Hematopoietic multipotent progenitor cell treated with erythropoietin and hydrocortisone succinate and interleukin-3 and kit ligand, for 6 days (in vitro differentiated cells): ENCODE measurements at regions not wholly inside any gene's neighbourhood (a gene's known extent, or its start where the extent isn't known, plus 50 kb on each side); places are given as distances from the start of the nearest gene placed in this dataset.

Source experiments
- DNase-seq: peaks from one replicate; pipeline ENCODE4 v3.0.0-alpha.2; 2015

DNA sequence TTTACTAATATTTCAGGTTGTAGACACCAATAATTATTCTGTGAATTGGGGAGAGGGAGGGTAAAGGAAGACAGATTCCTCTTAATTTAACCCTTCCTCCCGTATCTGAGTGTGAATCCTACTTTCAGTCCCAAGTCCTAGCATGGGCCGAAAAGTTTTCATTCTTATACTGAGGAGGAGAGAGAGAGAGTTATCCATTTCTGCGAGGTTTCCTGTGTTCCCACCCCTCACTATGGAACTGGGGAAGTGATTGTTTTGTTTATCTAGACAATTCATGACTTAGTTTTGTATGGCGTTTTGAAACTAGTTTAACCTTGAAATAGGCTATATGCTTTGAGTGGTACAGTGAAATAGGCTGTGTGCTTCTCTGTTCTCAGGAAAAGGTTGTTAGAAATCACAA lies 134.0 kb upstream of the DPYD start:
- no peak for DNase-seq

DNA sequence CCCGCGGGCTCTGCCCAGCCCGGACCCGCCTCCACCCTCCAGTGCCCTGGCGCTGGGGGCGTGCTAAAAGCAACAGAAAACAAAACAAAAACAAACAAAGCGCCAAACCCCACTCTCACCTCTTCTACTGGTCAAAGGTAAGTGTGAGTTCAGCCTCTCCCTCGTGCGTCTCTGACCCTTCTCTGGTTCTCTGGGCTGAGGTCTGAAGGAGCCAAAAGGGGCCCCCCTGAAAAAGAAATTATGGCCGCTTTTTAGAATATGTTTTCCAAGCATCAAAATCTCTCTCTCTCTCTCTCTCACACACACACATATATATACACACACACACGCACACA lies 133.5 kb upstream of the DPYD start:
- DNase-seq, result no peak

DNA sequence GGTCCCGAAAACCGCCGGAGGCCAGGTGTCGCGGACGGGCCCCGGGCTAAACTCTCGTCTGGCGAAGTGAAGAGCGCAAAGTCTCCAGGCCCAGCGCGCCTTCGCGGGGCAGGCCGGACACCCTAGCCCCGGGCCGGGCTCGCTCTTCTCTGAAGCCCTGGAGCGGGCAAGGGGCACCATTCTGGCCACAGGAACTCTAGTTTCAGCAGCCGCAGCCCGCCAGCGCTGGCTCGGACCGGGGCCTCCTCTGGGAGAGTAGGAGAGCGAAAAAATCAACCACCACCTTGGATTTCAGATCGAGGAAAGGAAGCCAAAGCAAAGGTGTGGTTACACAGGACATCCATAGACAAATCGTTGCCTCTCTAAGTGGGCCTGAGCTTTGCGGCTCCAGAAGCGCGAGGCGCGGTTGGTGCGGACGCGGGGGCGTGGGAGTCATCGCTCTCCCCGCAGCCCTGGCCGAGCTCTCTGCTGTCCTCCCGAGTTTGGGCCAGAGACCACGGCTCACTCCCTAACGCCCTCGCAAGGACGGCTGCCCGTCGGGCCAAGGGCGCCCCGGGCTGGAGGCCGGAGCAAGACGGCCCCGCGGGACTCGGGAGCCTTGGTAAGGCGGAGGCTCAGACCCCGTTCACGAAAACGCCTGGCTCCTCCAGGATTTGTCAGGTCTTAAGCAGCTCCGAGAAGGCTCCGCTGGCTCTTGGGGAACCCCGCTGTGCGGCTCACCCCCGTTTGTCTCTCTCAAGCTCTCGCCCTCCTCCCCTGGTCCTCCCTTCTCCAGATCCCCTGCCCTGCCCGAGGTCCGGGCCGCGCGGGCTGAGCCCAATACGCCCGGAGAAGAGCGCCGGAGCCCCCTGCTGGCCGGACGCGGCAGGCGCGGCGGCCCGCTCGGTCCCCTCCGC lies 132.9 kb upstream of the DPYD start:
- DNase-seq, result peak; percentile 70

DNA sequence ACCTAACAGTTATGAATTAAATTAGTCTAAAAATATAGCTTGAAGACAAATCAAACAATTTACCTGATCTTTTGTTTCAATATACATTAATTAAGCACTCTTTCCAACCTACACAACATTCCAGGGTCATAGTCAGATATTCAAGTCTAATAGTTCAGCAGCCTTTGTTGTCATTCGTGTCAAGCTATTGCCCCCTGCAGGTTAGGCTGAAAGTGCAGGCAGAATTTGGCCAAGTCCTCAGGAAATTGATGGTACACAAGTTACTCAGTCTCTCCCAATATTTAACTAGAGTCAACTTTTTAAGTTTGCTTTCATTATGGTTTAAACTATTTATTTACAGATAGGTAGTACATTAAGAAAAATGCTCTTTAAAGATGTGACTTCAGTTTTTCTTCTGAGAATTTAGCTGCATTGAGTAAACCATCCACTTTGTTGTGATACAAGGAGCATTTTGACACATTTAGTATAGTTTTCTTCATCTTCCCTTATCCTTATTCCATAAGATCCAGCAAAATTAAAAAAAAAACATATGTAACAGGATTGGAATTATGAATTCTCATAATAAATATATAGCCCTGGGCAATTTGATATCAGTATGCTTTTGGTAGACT lies 130.3 kb upstream of the DPYD start:
- DNase-seq, result peak; percentile 83

DNA sequence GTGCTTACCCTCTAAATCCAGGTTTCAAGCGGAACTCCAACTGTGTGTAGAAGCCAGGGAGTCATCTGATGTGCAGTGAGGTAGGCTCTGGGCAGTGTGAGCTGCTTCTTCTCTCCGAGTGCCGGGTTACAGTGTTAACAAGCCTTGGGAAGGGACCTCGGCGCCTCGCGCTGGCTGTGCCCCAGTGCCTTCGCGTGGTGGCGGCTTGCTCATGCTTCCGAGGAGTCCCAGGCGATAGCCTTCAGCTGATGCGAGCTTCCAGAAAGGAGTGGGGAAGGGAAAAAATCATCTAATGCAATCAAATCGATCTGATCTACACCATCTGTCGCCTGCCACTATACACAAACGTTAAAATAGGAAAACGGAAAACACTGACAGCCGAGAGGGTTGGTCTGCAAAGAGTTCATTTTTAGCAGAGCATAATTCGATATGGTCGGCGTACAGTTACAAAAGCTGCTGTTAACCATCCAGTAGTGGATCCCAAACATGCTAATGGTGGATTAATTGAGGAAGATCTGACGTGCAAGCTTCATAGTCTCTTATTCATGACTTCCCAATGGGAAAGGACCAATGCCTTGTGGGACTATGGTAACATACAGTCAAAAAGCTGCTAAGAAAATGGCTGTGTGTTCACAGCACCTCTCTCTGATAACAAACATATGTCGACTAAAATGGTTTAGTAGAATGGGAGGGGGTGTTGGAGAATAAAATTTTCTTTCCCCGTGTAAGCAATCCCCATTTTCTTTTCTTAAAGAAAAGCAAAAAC lies 128.7 kb upstream of the DPYD start:
- no peak for DNase-seq

DNA sequence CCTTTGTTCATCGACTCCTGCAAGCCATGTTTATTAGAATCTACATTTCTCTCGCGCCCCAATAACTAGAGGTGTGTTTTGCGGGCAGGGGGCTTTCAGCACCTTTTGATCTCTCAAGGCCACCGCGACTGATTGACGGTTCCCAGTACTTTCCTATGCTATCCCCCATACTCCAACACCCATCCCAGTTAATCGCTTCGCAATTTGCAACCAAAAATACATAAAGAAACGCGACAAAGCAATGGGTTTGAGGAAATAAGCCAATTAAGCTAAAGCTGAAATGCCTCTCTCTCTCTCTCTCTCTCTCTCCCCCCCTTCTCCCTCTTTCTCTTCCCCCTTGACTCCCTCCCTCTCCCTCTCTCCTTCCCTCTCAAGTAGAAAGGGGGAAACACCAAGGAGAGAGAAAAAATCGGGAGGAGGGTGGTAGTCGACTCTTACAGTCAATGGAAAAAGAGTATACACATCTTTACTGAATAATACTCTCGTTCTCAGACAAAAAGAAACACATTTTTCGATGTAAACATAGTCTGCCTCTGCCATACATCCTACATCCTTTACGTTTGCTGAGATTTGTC lies 128.0 kb upstream of the DPYD start:
- no peak for DNase-seq

DNA sequence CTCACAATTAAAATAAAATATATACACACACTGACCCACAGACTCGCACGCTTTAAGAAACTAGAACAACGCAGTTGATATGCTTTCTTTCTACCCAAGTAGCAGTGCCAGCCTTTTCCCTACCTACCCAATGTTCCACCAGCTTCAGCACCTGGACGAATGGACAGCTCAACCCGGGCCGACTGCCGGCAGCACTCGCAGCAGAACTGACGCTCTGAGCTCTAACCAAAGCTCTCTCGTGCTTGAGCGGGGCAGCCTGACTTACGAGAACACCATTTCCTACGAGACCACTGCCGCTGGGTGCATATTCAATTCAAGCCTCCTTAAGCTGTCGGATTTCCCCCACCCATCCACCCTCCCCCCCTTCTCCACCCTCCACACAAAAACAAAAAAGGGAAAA lies 127.4 kb upstream of the DPYD start:
- DNase-seq, result peak; percentile 84

DNA sequence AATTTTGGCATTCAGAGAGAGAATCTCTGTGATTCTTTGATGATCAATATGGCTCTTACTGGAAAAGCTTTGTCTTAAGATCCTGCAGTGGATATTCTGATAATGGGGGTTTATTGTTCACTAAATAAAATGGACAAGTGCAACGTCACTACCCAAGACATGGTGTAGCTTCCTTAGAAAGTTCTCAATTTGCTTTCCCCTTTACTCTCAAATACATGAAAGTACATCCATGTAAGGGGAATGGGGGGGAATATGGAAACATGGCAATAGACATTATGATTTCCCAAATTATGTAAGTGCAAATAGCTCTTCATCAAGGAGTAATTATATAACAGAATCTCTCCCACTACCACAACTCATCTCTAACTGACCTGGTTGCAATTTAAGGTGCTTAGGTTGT lies 126.3 kb upstream of the DPYD start:
- no peak for DNase-seq

DNA sequence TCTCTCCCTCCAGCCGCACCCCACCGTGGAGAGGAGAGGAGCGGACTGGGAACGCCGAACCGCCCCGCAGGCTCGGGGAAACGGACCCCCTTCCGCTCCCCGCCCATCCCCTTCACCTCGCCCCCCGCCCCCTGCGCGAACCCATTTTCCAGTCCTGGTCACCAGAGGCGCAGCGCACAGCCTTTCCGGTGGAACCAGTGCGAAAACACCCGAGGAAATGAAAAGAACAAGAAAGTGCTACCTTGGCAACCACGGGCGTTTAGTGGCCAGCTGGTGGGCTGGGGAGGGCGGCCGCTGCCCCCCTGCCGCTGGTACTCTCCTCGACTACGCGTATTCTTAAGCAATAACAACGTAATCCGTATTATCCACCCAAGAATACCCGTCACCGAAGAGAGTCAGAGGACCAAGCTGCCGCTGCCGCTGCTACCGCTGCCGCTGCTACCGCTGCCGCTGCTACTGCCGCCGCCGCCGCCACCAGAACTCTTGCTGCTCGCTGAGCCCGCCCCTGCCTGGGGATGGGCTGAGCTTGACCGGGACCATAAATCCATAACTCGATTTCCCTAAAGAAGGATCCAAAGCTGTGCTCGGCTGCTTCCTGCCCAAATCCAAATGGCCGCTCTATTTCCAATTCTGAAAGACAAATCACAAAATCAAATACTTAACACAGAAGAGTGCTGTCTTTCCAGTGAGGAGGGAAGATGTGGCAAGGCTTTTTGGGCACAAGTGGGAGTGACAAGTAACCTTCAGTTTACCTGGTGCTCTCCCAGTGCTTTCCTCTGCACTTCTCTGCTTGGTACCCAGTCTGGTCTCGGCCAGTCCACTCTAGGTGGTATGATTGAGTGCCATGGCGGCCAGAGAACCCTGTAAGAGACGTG lies 125.2 kb upstream of the DPYD start:
- peak; percentile 17 for DNase-seq

DNA sequence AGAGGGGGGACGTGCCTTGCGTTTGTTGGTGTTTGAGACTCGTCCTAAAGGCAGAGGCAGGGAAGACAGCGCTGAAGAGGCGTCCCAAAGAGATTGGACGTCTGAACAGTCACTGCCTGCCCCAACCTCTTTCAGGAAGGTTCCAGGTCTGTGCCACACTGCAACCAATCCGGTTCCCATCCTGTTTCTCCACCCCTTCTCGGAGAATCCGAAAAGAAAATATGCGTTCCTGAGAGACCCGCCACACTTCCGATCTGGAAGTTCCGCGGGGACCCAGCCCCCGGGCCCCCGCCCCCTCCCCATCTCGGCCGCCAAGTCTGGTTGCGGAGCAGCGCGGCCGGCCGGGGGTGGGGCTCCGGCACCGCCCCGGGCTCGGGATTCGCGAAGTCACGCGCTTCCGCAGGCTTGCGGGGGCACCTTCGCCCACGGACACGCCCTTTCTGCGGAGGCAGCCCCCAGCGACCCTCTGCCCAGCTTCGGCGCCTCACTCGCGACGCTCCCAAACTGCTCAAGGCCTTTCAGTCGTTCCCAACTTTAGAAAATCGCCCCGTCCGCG lies 124.5 kb upstream of the DPYD start:
- no peak for DNase-seq

DNA sequence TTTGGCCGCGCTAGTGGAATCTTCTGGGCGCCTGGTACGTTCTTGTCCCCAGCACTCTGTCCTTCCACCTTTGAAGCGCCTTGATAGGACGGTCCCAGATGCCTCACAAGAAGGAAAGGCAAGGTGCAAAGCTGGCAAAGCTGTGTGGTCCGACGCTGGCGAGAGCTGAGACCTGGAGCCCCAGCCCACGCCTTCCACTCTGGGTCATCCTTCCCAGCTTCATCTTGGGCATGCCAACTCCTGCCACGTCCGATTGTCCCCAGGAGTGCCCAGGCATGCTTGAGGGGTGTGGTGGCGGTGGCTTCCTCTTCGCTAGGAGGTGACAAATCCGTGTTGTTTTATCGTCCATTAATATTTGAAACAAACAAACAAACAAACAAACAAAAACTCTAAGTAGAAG lies 123.9 kb upstream of the DPYD start:
- DNase-seq, result no peak

DNA sequence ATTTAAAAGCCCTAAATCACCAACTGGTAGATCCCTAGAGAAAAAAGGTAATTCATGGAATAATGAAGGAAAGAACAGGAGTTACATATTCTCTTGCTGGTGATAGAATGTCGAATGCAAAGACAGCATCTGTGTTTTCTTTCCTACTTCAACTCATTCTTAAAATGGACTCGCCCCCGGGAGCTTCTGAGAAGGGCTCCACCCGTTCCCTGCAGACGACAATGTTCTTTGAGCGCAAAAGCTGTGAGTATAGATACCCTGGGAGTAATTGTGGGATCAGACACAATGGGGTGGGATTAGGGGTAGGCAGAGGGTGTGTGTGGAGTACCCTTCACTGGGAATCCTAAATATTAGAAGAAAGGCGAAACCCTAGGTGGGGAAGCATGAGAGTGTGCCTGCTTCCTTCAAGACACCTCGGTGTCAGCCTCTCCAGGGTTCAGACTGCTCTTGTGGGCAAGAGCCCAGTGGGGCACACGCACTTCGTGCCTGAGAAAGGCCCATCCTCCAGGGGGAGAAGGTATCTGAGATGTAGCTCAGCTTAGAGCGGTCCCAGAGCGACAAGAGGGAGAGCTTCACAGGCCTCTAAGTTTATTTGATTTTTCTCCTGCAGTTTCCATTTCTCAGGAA lies 123.3 kb upstream of the DPYD start:
- DNase-seq, result no peak

DNA sequence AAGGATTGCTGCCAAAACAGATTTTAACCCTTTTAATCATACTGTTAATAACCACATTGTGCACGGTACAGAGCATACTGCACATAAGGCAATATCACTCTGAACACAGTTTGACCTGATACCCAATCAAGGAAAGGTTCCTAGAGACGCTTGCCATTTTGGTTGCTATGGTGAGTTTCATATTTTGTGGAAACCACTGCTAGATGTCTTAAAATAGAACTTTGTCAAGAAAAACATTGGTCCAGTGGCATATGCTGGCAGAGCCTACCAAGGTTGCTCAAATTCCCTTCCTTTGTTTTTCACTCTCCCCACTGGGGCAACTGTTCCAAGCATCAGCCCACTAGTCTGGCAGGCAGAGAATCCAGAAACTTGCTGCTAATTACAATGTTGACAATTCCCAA lies 114.8 kb upstream of the DPYD start:
- DNase-seq, result no peak

DNA sequence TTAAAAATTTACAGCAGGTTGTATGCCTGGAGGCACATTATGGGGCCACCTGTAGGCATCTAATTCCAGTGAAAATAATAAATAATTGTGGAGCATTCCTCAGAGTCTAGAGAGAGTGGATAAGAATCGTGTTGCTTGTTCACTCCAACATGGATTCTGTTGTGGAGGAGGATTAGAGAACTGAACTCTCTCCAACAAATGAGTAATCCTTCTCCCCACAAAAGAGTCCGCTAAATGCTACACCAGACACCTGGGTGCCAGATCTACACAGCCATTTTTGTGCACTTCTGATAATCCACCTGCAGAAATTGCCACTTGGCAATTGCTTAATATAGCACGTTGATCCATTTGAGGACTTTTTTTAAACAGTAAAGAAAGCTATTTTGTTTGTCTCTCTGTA lies 113.7 kb upstream of the DPYD start:
- DNase-seq, result no peak

DNA sequence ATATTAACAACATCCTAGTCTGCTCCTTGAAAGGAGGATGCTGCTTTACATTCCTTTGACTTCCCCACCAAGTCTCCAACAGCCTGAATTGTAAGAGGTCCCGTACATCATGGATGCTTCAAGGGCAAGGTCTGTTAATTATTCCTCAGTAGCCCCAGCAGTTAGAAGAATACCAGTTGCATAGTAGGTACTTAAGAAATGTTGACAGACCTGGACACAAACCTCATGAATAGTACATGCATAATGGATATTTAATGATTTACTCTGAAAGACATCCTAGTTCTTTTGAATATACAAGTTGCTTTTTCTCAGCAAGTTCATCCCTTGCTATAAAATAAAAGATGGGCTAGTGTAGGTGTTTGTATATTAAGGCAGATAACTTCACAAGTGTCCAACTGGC lies 112.1 kb upstream of the DPYD start:
- no peak for DNase-seq

DNA sequence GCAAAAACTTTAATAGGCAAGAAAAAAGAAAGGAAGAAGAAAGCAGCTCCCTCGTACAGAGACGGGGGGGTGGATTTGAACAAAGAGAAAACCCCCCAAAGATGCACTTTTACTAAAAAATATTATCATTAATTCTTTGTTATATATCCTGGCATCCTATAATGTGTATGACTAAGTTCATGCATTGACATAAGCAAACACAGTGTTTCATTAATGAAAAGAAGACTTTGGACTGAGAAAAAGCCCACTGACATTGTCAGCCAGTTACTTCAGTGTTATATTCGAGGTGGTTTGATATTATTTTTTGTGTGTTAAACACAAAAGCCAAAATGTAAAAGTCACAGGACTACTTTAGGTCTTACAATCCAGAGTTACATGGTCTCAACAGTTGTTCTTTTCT lies 110.1 kb upstream of the DPYD start:
- no peak for DNase-seq

DNA sequence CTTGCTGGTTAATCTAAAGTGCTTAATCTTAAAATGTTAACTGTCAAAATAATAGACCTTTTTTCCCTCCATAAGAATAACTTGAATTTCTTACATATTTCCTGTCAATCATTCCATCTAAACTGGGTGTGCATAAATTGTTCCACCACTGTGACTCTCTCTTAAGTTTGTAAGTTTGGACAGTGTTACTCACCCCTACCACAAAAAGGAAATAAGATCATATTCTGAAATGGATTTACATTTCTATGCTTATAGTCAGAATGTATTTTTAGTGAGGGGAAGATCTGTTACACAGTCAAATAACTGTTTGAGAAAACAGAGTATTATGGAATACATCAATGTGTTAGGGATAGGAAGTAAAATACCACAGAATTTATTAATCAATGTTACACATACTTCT lies 109.6 kb upstream of the DPYD start:
- no peak for DNase-seq

DNA sequence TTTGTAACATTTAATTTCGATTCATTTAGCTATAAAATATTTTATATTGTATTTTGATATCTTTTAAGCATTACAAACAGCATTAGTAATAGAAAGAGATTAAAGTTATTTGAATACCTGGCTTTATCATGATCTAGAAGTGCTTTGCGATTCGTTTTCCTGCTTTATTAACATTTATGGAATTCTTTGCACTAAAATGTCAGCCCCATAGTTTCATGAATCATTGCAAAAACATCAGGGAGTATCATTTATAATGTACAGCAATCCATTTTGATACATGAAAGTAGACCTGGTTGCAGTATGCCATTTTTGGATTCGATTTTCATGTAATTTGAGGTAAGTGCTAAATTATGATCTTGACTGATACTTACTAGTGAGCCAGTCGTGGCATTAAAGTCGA lies 108.0 kb upstream of the DPYD start:
- DNase-seq, result no peak

DNA sequence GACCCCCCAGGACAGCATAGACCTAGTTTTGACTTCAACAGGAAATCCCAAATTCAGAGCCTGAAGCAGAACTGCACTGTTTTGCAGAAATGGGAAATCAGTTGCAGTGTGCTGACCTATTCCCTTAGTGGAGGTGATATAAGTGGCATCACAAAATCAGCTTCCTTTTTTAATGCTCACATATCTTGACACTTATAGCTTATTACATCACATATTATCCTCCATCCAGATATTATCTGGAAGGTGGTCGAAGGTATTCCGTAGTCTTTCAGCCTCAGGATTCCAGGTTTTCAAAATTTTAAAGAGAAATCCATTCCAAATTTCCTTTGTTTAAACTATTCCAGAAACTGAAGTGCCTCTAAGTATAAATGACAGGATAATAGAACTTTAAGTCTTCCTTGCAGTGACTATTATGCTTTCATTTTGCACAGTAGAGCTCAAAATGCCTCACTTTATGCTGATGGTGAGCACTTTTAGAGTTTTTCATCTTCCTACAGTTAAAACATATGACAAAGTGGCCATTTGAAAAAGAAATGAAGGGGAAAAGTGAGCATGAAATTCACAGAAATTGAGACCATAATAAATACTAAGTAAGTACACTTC lies 106.4 kb upstream of the DPYD start:
- no peak for DNase-seq

DNA sequence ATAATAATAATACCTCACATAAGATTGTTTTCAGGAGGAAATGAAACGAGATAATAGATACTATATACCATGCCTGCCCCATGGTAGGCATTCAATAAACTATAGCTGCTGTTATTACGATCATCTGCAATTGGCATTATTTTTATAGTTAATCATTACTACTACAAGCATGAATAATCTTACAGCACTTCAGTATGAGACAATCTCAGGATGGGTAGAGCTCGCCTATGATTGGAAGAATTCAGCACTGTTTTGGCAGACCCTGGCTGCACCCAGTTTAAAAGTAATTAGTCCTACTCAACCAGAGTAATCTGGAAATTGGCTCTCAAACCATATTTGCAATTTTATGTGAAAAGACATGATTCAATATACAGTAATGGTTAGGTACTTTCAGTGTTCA lies 105.0 kb upstream of the DPYD start:
- DNase-seq, result no peak

DNA sequence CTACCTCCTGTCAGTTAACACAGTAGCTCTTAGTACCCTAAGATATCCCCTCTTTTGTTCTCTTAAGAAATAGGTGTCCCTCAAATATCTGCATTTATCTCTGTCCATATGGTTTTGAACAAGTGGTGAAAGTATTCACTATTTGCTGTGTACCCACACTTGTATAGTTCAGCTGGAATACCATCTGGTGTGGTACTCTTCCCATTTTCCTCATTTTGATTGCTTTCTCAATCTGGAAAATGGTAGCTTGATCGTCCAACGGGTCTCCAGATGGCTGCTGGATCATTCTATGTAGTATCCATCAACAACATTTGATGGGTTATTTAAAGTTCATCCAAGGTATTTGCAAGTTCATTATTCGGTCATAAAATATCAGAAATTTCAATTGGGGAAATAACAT lies 100.3 kb upstream of the DPYD start:
- DNase-seq, result no peak

DNA sequence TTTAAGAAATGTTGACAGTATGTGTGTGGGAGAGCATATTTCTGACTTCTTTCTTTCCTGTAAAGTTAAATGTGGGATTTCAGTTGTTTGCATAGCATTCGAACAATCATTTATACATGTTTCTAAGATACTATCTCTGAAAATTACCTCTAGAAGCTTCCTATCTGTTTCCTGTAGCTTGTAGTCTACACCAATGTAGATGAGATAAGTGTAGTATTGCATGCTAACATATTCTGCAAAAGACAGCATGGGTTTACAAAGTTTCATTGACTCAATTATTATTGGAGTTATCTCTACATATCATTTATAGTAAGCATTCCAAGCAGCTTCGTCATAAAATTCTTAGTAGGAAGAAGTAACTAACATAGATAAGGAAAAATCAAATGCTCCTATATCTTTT lies 98.9 kb upstream of the DPYD start:
- peak; percentile 26 for DNase-seq
